C1 segment of cervical spinal cord (tissue), 14 donors: ENCODE measurements at regions not wholly inside any gene's neighbourhood (a gene's known extent, or its start where the extent isn't known, plus 50 kb on each side); places are given as distances from the start of the nearest gene placed in this dataset.

Source experiments
- DNase-seq, 14 donors: peaks; one replicate each; lab custom pipeline; 2025; lab: John Stamatoyannopoulos, UW

- no peak for DNase-seq
These were observed 1305.8 kb downstream of the PCDH7 start for GRCh38 chr4:32025851-32026459.

GRCh38 chr4:32030406-32030805 is 1310.2 kb downstream of the PCDH7 start:
- DNase-seq = no peak

GRCh38 chr4:32031026-32031425 is 1310.9 kb downstream of the PCDH7 start:
- no peak for DNase-seq

GRCh38 chr4:32032136-32032672 is 1312.0 kb downstream of the PCDH7 start:
- DNase-seq = no peak

GRCh38 chr4:32037399-32037798 is 1317.2 kb downstream of the PCDH7 start:
- DNase-seq = no peak

GRCh38 chr4:32042486-32043247 is 1322.5 kb downstream of the PCDH7 start:
- DNase-seq = no peak

GRCh38 chr4:32043248-32043633 is 1323.1 kb downstream of the PCDH7 start:
- DNase-seq = no peak

GRCh38 chr4:32061916-32062315 is 1341.7 kb downstream of the PCDH7 start:
- no peak for DNase-seq

- DNase-seq = no peak
These were observed 1353.4 kb downstream of the PCDH7 start for GRCh38 chr4:32073542-32073941.

- DNase-seq = no peak
These were observed 1367.0 kb downstream of the PCDH7 start for GRCh38 chr4:32087211-32087610.

GRCh38 chr4:32094987-32095386 is 1374.8 kb downstream of the PCDH7 start:
- DNase-seq = no peak

GRCh38 chr4:32102896-32103295 is 1382.7 kb downstream of the PCDH7 start:
- DNase-seq = no peak

- DNase-seq = no peak
These were observed 1386.6 kb downstream of the PCDH7 start for GRCh38 chr4:32106767-32107166.

- DNase-seq = no peak
These were observed 1392.7 kb downstream of the PCDH7 start for GRCh38 chr4:32112891-32113290.

GRCh38 chr4:32117693-32118092 is 1397.5 kb downstream of the PCDH7 start:
- no peak for DNase-seq

GRCh38 chr4:32119907-32120306 is 1399.7 kb downstream of the PCDH7 start:
- no peak for DNase-seq

- DNase-seq = no peak
These were observed 1408.4 kb downstream of the PCDH7 start for GRCh38 chr4:32128549-32128948.

- DNase-seq = no peak
These were observed 1409.8 kb downstream of the PCDH7 start for GRCh38 chr4:32129967-32130366.

GRCh38 chr4:32133141-32133540 is 1413.0 kb downstream of the PCDH7 start:
- DNase-seq = no peak

GRCh38 chr4:32133734-32134133 is 1413.6 kb downstream of the PCDH7 start:
- DNase-seq = no peak

- DNase-seq = no peak
These were observed 1415.5 kb downstream of the PCDH7 start for GRCh38 chr4:32135642-32136041.

- DNase-seq = no peak
These were observed 1416.1 kb downstream of the PCDH7 start for GRCh38 chr4:32136081-32136787.

- DNase-seq = no peak
These were observed 1420.5 kb downstream of the PCDH7 start for GRCh38 chr4:32140636-32141035.
